SK-N-MC (cell line): ENCODE measurements at regions not wholly inside any gene's neighbourhood (a gene's known extent, or its start where the extent isn't known, plus 50 kb on each side); places are given as distances from the start of the nearest gene placed in this dataset.

Source experiments
- EZH2 ChIP-seq: fragments of 200-600 bp; sonication (generic); IDR thresholded peaks from one replicate; pipeline ENCODE4 v1.6.1; 2017; ENCODE audit warnings: antibody characterized with exemption
- FOXP2 ChIP-seq: optimal IDR thresholded peaks from 2 replicates; pipeline ENCODE3; 2011; ENCODE audit warnings: mild to moderate bottlenecking, moderate library complexity; ENCODE audit not compliant: insufficient read depth; ENCODE audit errors: extremely low read length, control extremely low read depth
- POLR2AphosphoS5 ChIP-seq: IDR thresholded peaks from 2 replicates; pipeline ENCODE4 v1.6.1; 2012; ENCODE audit warnings: mild to moderate bottlenecking, low read depth, low read length, borderline replicate concordance

DNA sequence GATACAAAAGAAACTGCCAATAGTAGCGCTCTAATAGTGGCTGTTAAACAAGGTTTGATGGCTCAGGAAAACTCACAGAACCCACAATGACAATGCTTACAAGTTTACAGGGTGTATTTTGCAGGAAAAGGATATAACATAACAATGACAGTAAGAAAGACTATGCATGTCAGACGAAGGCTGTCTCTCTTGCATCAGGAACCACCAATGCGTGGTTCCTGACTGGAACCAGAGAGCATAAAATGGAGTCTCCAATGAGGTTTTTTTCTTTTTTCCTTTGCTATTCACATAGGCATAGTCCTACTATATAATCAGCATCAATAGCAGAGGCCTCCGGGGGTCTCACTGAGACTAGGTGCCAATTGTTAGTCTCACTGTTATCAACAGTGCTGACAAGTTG, 120.4 kb upstream of the STEAP1 start:
- TF ChIP-seq EZH2 (no peak), POLR2AphosphoS5 (no peak), FOXP2 (no peak)
